Astrocyte (in vitro differentiated cells and primary cell): ENCODE measurements at regions not wholly inside any gene's neighbourhood (a gene's known extent, or its start where the extent isn't known, plus 50 kb on each side); places are given as distances from the start of the nearest gene placed in this dataset.

ENCODE experiments used
- DNase-seq: peaks from one replicate; pipeline ENCODE4 v3.0.0-alpha.2; 2010; ENCODE audit warnings: low read depth
- FAIRE-seq: peaks from 2 replicates; lab custom pipeline; 2011; peaks lifted over from hg19 to GRCh38; lab: Jason Lieb, UNC
- H2AFZ ChIP-seq: 2 replicates; pipeline ENCODE4 v1.6.0; 2012; ENCODE audit warnings: low read depth, low read length, inconsistent platforms
- H3K27ac ChIP-seq: 2 replicates; pipeline ENCODE4 v1.5.1; 2011; ENCODE audit warnings: low read depth, low read length, inconsistent platforms
- H3K27me3 ChIP-seq: 2 replicates; pipeline ENCODE4 v1.6.0; 2011; ENCODE audit warnings: low read length, inconsistent platforms; ENCODE audit not compliant: insufficient read depth
- H3K36me3 ChIP-seq: 2 replicates; pipeline ENCODE4 v1.5.1; 2011; ENCODE audit warnings: low read length, inconsistent platforms; ENCODE audit not compliant: insufficient read depth
- H3K4me1 ChIP-seq: 2 replicates; pipeline ENCODE4 v1.5.1; 2011; ENCODE audit warnings: low read length, inconsistent platforms; ENCODE audit not compliant: insufficient read depth
- H3K4me2 ChIP-seq: 2 replicates; pipeline ENCODE4 v1.6.0; 2012; ENCODE audit warnings: low read length, inconsistent platforms
- H3K4me3 ChIP-seq: 2 replicates; pipeline ENCODE4 v1.5.1; 2011; ENCODE audit warnings: low read depth, mild to moderate bottlenecking, low read length, inconsistent platforms; ENCODE audit not compliant: insufficient read depth
- H3K79me2 ChIP-seq: 2 replicates; pipeline ENCODE4 v1.6.0; 2012; ENCODE audit warnings: mild to moderate bottlenecking, low read length, inconsistent platforms; ENCODE audit not compliant: insufficient read depth
- H3K9ac ChIP-seq: 2 replicates; pipeline ENCODE4 v1.6.0; 2012; ENCODE audit warnings: mild to moderate bottlenecking, low read length, inconsistent platforms
- H3K9me3 ChIP-seq: 2 replicates; pipeline ENCODE4 v1.5.1; 2012; ENCODE audit warnings: low read depth, mild to moderate bottlenecking, low read length, inconsistent platforms; ENCODE audit not compliant: insufficient read depth
- H4K20me1 ChIP-seq: 2 replicates; pipeline ENCODE4 v1.6.0; 2012; ENCODE audit warnings: low read length, inconsistent platforms; ENCODE audit not compliant: insufficient read depth
- H3K27ac Mint-ChIP-seq: one replicate; pipeline ENCODE4 v1.8.0; 2021; ENCODE audit warnings: mild to moderate bottlenecking, mixed read lengths; ENCODE audit not compliant: unreplicated experiment
- H3K27me3 Mint-ChIP-seq: one replicate; pipeline ENCODE4 v1.8.0; 2021; ENCODE audit warnings: low read depth, mixed read lengths; ENCODE audit not compliant: unreplicated experiment
- H3K36me3 Mint-ChIP-seq: one replicate; pipeline ENCODE4 v1.8.0; 2021; ENCODE audit warnings: low read depth, mixed read lengths; ENCODE audit not compliant: unreplicated experiment
- H3K4me1 Mint-ChIP-seq: one replicate; pipeline ENCODE4 v1.8.0; 2021; ENCODE audit warnings: low read depth, mixed read lengths; ENCODE audit not compliant: unreplicated experiment
- H3K4me3 Mint-ChIP-seq: one replicate; pipeline ENCODE4 v1.8.0; 2021; ENCODE audit warnings: mild to moderate bottlenecking, moderate library complexity, mixed read lengths; ENCODE audit not compliant: unreplicated experiment
- H3K9me3 Mint-ChIP-seq: one replicate; pipeline ENCODE4 v1.8.0; 2021; ENCODE audit warnings: mild to moderate bottlenecking, mixed read lengths; ENCODE audit not compliant: unreplicated experiment
- EZH2 ChIP-seq: IDR thresholded peaks from 2 replicates; pipeline ENCODE4 v1.6.1; 2012; ENCODE audit warnings: mild to moderate bottlenecking, low read length, inconsistent platforms; ENCODE audit not compliant: insufficient read depth
- TF ChIP-seq, protein P1 (sequence below): IDR thresholded peaks from 2 replicates; pipeline ENCODE4 v1.5.1; 2011; ENCODE audit warnings: low read depth, mild to moderate bottlenecking, inconsistent platforms, low read length, moderate library complexity; ENCODE audit not compliant: insufficient read depth

DNA sequence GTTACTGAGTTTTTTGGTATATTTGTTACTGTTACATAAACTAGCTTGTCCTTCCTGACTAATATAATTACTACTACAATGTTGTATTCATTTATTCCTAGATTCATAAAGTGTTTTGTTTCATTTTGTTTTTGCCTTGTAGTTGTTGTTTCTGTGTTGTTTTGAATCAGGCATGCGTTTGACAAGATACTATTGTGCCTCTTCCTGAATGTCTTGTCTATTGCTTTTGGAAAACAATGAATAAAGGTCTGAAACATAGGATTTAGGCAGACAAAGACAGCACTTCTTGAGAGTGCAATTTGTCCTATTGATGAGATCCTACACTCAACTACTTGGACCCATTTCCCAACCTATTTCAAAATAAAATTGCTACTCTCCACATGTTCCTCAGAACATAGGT, 630.4 kb upstream of the BOD1L1 start:
- H3K79me2 ChIP-seq: no peaks in the 10 kb centered on the region
- peaks cover 2% of the 10 kb centered on the region for H3K27me3 Mint-ChIP-seq
- no peaks in the 10 kb centered on the region for H3K4me1 Mint-ChIP-seq
- no peaks in the 10 kb centered on the region for H3K4me1 ChIP-seq
- H3K36me3 Mint-ChIP-seq: no peaks in the 10 kb centered on the region
- FAIRE-seq: no peak
- H3K27ac Mint-ChIP-seq: no peak overlapping the region
- no peaks in the 10 kb centered on the region for H3K36me3 ChIP-seq
- no peak overlapping the region for H3K4me3 Mint-ChIP-seq
- DNase-seq: no peak
- H3K9me3 Mint-ChIP-seq: no peaks in the 10 kb centered on the region
- no peak overlapping the region for H3K9ac ChIP-seq
- H4K20me1 ChIP-seq: no peaks in the 10 kb centered on the region
- no peak overlapping the region for H3K4me2 ChIP-seq
- TF ChIP-seq, protein P1, sequence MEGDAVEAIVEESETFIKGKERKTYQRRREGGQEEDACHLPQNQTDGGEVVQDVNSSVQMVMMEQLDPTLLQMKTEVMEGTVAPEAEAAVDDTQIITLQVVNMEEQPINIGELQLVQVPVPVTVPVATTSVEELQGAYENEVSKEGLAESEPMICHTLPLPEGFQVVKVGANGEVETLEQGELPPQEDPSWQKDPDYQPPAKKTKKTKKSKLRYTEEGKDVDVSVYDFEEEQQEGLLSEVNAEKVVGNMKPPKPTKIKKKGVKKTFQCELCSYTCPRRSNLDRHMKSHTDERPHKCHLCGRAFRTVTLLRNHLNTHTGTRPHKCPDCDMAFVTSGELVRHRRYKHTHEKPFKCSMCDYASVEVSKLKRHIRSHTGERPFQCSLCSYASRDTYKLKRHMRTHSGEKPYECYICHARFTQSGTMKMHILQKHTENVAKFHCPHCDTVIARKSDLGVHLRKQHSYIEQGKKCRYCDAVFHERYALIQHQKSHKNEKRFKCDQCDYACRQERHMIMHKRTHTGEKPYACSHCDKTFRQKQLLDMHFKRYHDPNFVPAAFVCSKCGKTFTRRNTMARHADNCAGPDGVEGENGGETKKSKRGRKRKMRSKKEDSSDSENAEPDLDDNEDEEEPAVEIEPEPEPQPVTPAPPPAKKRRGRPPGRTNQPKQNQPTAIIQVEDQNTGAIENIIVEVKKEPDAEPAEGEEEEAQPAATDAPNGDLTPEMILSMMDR: no peak
- no peak for TF ChIP-seq EZH2
- H3K27me3 ChIP-seq: no peaks in the 10 kb centered on the region
- no peak overlapping the region for H2AFZ ChIP-seq
- no peak overlapping the region for H3K4me3 ChIP-seq
- no peak overlapping the region for H3K27ac ChIP-seq
- H3K9me3 ChIP-seq: no peaks in the 10 kb centered on the region

DNA sequence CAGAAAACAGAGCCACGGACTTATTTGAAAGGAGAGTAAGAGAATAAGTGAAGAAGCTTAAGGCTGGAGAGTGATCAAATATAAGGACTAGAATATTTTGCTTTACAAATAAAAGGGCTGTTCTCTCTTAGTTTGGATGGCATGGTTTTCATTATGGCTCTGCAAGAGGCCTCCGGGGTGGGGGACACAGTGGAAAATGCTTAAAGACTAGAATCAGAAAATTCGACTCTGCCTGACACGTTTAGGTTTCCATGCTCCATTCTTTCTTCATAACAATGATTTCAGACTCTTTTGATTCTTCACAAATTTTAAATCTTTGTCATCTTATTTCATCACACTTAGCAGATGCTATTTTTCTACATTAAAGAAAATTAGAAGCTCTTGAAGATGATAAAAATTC, 632.4 kb upstream of the BOD1L1 start:
- Histone ChIP-seq H2AFZ (no peak overlapping the region), H3K9ac (no peak overlapping the region), H3K36me3 (no peaks in the 10 kb centered on the region), H3K79me2 (no peaks in the 10 kb centered on the region), H3K9me3 (no peaks in the 10 kb centered on the region), H3K4me2 (no peak overlapping the region), H3K4me3 (no peak overlapping the region), H3K27ac (no peak overlapping the region), H3K27me3 (no peaks in the 10 kb centered on the region), H4K20me1 (no peaks in the 10 kb centered on the region), H3K4me1 (no peaks in the 10 kb centered on the region)
- DNase-seq (no peak), FAIRE-seq (no peak)
- Mint-ChIP-seq H3K27me3 (peaks cover 2% of the 10 kb centered on the region), H3K27ac (no peak overlapping the region), H3K4me1 (no peaks in the 10 kb centered on the region), H3K4me3 (no peak overlapping the region), H3K9me3 (peaks cover 3% of the 10 kb centered on the region), H3K36me3 (no peaks in the 10 kb centered on the region)
- no peak for TF ChIP-seq EZH2
- TF ChIP-seq, protein P1: no peak

DNA sequence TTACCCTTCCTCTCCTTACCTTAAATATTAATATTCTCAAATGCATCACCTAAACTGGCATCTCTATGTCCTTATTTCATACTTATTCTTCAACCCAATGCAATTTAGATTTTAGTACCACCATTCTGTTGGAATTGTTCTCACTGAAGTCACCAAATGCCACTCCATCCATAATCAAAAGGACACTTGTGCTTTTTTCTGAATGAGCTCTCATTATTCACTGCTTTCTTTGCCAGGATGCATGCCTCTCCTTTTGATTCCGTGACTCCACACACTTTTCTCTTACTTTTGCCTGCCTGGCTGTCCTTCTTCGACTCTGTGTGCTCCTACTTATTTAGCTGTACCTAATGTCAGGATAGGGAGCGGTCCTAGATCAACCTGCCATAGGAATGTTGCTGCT, 633.1 kb upstream of the BOD1L1 start:
- no peak overlapping the region for H3K4me3 Mint-ChIP-seq

More for the DNA sequence above, 633.1 kb upstream of the BOD1L1 start:
- Histone ChIP-seq H3K4me1 (no peaks in the 10 kb centered on the region), H3K4me2 (no peak overlapping the region), H3K27ac (no peak overlapping the region), H3K9me3 (no peaks in the 10 kb centered on the region), H4K20me1 (no peaks in the 10 kb centered on the region), H3K9ac (no peak overlapping the region), H2AFZ (no peak overlapping the region), H3K36me3 (no peaks in the 10 kb centered on the region), H3K4me3 (no peak overlapping the region), H3K27me3 (no peaks in the 10 kb centered on the region), H3K79me2 (no peaks in the 10 kb centered on the region)
- Mint-ChIP-seq H3K27me3 (peaks cover 2% of the 10 kb centered on the region), H3K36me3 (no peaks in the 10 kb centered on the region), H3K27ac (no peak overlapping the region), H3K4me1 (no peaks in the 10 kb centered on the region), H3K9me3 (peaks cover 3% of the 10 kb centered on the region)
- no peak for FAIRE-seq
- TF ChIP-seq EZH2: no peak
- TF ChIP-seq, protein P1: no peak
- DNase-seq: no peak
